ENCODE measurements at regions not wholly inside any gene's neighbourhood (a gene's known extent, or its start where the extent isn't known, plus 50 kb on each side); places are given as distances from the start of the nearest gene placed in this dataset.

- no peak for DNase-seq
Measured at GRCh38 chr18:59959073-59959472, 59.3 kb downstream of the PMAIP1 start.

DNA sequence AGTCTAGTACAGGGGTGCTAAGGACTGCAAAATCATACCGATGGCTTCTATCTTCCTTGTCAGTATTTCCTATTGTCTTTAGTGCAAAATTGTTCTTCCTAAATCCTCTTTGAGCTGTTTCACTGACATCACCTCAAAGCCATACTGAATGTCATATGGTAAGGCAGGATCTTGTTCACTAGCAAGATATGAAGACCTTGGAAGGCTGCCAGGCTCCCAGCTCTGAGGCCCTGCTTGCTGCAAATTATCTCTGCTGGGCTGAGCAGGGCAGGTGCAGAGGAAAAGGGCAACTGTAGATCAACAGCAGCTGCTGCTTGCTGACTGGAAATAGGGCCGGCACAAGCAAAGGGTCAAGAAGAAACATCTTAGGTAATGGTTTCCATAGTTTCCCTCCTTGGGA lies 58.2 kb downstream of the PMAIP1 start:
- no peak for DNase-seq

GRCh38 chr18:59954755-59955156 lies 55.0 kb downstream of the PMAIP1 start:
- no peak for DNase-seq

- DNase-seq, result no peak
Measured at GRCh38 chr18:59954241-59954640, 54.4 kb downstream of the PMAIP1 start.

Data from C1 segment of cervical spinal cord (tissue), 14 donors.